Lower lobe of right lung (tissue), 2 donors: ENCODE measurements at regions not wholly inside any gene's neighbourhood (a gene's known extent, or its start where the extent isn't known, plus 50 kb on each side); places are given as distances from the start of the nearest gene placed in this dataset.

ENCODE experiments used
- ATAC-seq, 2 donors: fragments of 200-7000 bp; cut with Tn5 transposase; one replicate each; pipeline ENCODE4 v1.9.1; 2020 to 2022; ENCODE audit warnings: mild to moderate bottlenecking in 2 of 2, moderate library complexity in 2 of 2
- DNase-seq: peaks from one replicate; pipeline ENCODE4 v3.0.0-alpha.2; 2020
- H3K27ac ChIP-seq: fragments of 200-600 bp; one replicate; pipeline ENCODE4 v1.8.0; 2022
- H3K27me3 ChIP-seq: fragments of 200-600 bp; one replicate; pipeline ENCODE4 v1.8.0; 2022; ENCODE audit warnings: low read depth
- H3K36me3 ChIP-seq: fragments of 200-600 bp; one replicate; pipeline ENCODE4 v1.8.0; 2022; ENCODE audit warnings: mild to moderate bottlenecking
- H3K4me1 ChIP-seq: fragments of 200-600 bp; one replicate; pipeline ENCODE4 v1.8.0; 2022
- H3K4me3 ChIP-seq: fragments of 200-600 bp; one replicate; pipeline ENCODE4 v1.8.0; 2022; ENCODE audit warnings: mild to moderate bottlenecking
- H3K9me3 ChIP-seq: fragments of 200-600 bp; one replicate; pipeline ENCODE4 v1.8.0; 2022
- intact Hi-C: fragments of 100-400 bp; cut with DNase I; formaldehyde crosslinking; loops from one replicate; pipeline ENCODE4 v1.11.0; 2022
- TF ChIP-seq, protein P1 (sequence below): fragments of 200-600 bp; IDR thresholded peaks from one replicate; pipeline ENCODE4 v1.8.0; 2022; ENCODE audit warnings: antibody characterized with exemption, mild to moderate bottlenecking
- donor health status: DM: no; HTN: yes; CAD: no; lungs with severe emphysema.

DNA sequence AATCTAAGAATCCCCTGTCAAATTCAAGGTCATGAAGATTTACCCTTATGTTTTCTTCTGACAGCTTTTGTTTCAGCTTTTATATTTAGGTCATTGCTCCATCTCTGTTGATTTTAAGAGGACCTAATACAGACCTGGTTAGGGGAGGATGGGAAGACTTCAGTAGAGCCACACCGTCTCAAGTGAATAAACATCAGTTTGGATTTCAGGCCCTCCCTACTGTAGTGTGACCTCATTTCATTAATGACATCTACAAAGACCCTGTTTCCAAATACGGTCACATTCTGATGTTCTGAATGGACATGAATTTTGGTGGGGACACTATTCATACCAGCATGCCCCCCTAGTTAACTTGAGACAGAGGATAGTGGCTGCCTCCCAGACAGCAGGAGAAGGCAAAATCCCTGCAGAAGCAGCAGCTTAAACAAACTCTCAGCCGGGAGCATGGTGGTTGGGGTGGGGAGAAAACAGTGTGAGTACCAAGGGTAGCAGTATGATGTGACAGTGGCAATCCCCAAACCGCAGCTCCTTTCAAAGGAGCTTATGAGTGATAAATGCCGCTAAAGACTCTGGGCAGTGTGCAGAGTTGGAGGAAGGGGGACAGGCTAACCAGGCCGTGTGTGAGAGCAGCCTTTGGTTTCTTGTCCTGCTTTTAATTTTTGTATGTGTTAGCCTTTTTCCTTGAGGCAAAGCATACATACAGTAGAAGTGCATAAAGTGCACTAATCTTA lies 65.9 kb upstream of the TNP1 start:
- Histone ChIP-seq H3K27ac (no peak overlapping the region), H3K4me3 (no peak overlapping the region), H3K36me3 (no peaks in the 10 kb centered on the region), H3K4me1 (no peaks in the 10 kb centered on the region), H3K9me3 (no peaks in the 10 kb centered on the region), H3K27me3 (no peaks in the 10 kb centered on the region)
- ATAC-seq (no peak), DNase-seq (no peak)
- intact Hi-C loops = no loop called here
- TF ChIP-seq, protein P1, sequence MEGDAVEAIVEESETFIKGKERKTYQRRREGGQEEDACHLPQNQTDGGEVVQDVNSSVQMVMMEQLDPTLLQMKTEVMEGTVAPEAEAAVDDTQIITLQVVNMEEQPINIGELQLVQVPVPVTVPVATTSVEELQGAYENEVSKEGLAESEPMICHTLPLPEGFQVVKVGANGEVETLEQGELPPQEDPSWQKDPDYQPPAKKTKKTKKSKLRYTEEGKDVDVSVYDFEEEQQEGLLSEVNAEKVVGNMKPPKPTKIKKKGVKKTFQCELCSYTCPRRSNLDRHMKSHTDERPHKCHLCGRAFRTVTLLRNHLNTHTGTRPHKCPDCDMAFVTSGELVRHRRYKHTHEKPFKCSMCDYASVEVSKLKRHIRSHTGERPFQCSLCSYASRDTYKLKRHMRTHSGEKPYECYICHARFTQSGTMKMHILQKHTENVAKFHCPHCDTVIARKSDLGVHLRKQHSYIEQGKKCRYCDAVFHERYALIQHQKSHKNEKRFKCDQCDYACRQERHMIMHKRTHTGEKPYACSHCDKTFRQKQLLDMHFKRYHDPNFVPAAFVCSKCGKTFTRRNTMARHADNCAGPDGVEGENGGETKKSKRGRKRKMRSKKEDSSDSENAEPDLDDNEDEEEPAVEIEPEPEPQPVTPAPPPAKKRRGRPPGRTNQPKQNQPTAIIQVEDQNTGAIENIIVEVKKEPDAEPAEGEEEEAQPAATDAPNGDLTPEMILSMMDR = no peak

DNA sequence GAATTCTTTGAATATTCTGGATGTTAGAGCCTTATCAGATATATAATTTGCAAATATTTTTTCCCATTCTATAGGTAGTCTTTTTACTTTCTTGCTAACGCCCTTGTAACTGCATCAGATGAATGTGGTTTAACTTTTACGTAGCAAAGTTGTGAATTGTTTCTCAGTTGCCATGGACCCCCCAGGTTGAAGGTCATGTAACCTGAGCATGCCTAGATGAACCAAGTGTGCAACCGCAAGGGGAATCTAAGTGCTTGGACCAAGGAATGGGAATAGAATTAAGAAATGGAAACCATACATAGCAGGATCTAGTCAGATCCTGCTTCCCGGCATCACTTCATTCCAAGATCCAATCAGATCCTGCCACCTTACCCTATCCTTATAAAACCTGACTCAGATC lies 65.1 kb upstream of the TNP1 start:
- ATAC-seq = no peak
- no peak overlapping the region for H3K27ac ChIP-seq
- intact Hi-C loops = no loop called here
- TF ChIP-seq, protein P1 = no peak
- DNase-seq = no peak
- no peaks in the 10 kb centered on the region for H3K9me3 ChIP-seq
- H3K4me3 ChIP-seq = no peak overlapping the region
- no peaks in the 10 kb centered on the region for H3K36me3 ChIP-seq
- H3K4me1 ChIP-seq = no peaks in the 10 kb centered on the region
- no peaks in the 10 kb centered on the region for H3K27me3 ChIP-seq

GRCh38 chr2:216923706-216924105 lies 63.8 kb upstream of the TNP1 start:
- intact Hi-C loops = no loop called here
- no peak overlapping the region for H3K4me3 ChIP-seq
- no peak overlapping the region for H3K27ac ChIP-seq
- H3K36me3 ChIP-seq = no peaks in the 10 kb centered on the region
- DNase-seq (no peak), ATAC-seq (no peak)
- TF ChIP-seq, protein P1 = no peak
- H3K9me3 ChIP-seq = no peaks in the 10 kb centered on the region
- H3K27me3 ChIP-seq = no peaks in the 10 kb centered on the region
- no peaks in the 10 kb centered on the region for H3K4me1 ChIP-seq

GRCh38 chr2:216922175-216922780 lies 62.4 kb upstream of the TNP1 start:
- no peak for DNase-seq
- H3K9me3 ChIP-seq = no peaks in the 10 kb centered on the region
- H3K27me3 ChIP-seq = no peaks in the 10 kb centered on the region
- H3K36me3 ChIP-seq = no peaks in the 10 kb centered on the region
- H3K27ac ChIP-seq = no peak overlapping the region
- intact Hi-C loops = no loop called here
- H3K4me1 ChIP-seq = no peaks in the 10 kb centered on the region
- no peak for ATAC-seq
- TF ChIP-seq, protein P1 = no peak
- no peak overlapping the region for H3K4me3 ChIP-seq

DNA sequence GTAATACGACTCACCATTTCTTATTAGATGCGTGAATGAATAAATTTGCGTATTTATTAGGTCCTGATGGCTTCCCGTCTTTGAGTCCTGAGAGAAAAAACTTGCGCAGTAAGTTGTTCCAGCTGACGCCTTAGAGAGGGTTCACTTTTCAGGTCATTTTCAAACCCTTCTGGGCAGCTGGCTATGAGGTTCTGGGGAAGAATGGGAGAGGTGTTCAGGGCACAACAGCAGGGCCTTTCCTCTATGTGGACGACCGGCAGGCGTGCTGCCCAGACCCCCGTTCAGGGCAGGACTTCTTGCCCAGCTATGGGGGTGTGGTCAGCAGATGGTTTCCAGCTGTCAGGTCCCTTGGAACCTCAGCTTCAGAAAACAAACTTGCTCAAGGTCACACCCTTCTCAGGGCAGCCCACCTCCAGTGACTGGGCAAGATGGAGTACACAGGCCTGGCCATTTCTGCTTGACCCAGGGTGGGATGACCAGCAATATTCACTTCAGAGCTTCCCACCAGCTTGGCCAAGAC lies 61.1 kb upstream of the TNP1 start:
- no peaks in the 10 kb centered on the region for H3K36me3 ChIP-seq
- H3K9me3 ChIP-seq = no peaks in the 10 kb centered on the region
- no peak for DNase-seq
- H3K27ac ChIP-seq = no peak overlapping the region
- no peaks in the 10 kb centered on the region for H3K27me3 ChIP-seq
- H3K4me3 ChIP-seq = no peak overlapping the region
- no peak for ATAC-seq
- TF ChIP-seq, protein P1 = no peak
- intact Hi-C loops = no loop called here
- no peaks in the 10 kb centered on the region for H3K4me1 ChIP-seq
